ENCODE measurements at regions not wholly inside any gene's neighbourhood (a gene's known extent, or its start where the extent isn't known, plus 50 kb on each side); places are given as distances from the start of the nearest gene placed in this dataset.
"Not testable (repeated sequence)": the region's sequence is repeated elsewhere in the genome, so short reads cannot be mapped to it uniquely, and the experiment has no call there.

- FAIRE-seq, result no peak
These were observed 624.2 kb upstream of the GRIN3A start for GRCh38 chr9:102362470-102363132.

GRCh38 chr9:102360846-102361245 lies 622.4 kb upstream of the GRIN3A start:
- no peak for DNase-seq (ENCODE audit: insufficient read length, low spot score)
- TF ChIP-seq POLR2A (IDR thresholded peaks at IDR 0.05; ENCODE audit: low read depth, low read length), result no peak
- TF ChIP-seq POU2F2 (IDR thresholded peaks at IDR 0.05; ENCODE audit: low read depth, low read length), result no peak
- TF ChIP-seq TAF1 (IDR thresholded peaks at IDR 0.05; ENCODE audit: low read depth, low read length), result no peak
- TF ChIP-seq PAX5 (IDR thresholded peaks at IDR 0.05; ENCODE audit: insufficient read depth, low read length, severe bottlenecking), result no peak
- TF ChIP-seq POLR2AphosphoS5 (IDR thresholded peaks at IDR 0.05; ENCODE audit: low read depth, low read length), result no peak
- no peak for TF ChIP-seq SPI1 (IDR thresholded peaks at IDR 0.05; ENCODE audit: low read depth, low read length)
- no peak for FAIRE-seq

More at GRCh38 chr9:102362470-102363132, 624.2 kb upstream of the GRIN3A start:
- DNase-seq (ENCODE audit: insufficient read length, low spot score), result no peak
- TF ChIP-seq SPI1 (IDR thresholded peaks at IDR 0.05; ENCODE audit: low read depth, low read length) (no peak), PAX5 (IDR thresholded peaks at IDR 0.05; ENCODE audit: insufficient read depth, low read length, severe bottlenecking) (no peak), TAF1 (IDR thresholded peaks at IDR 0.05; ENCODE audit: low read depth, low read length) (no peak), POU2F2 (IDR thresholded peaks at IDR 0.05; ENCODE audit: low read depth, low read length) (no peak), POLR2AphosphoS5 (IDR thresholded peaks at IDR 0.05; ENCODE audit: low read depth, low read length) (no peak), POLR2A (IDR thresholded peaks at IDR 0.05; ENCODE audit: low read depth, low read length) (no peak)

GRCh38 chr9:102355982-102356381 lies 617.5 kb upstream of the GRIN3A start:
- TF ChIP-seq SPI1 (IDR thresholded peaks at IDR 0.05; ENCODE audit: low read depth, low read length), result no peak
- TF ChIP-seq TAF1 (IDR thresholded peaks at IDR 0.05; ENCODE audit: low read depth, low read length), result no peak
- no peak for TF ChIP-seq POLR2A (IDR thresholded peaks at IDR 0.05; ENCODE audit: low read depth, low read length)
- TF ChIP-seq POU2F2 (IDR thresholded peaks at IDR 0.05; ENCODE audit: low read depth, low read length), result no peak
- no peak for TF ChIP-seq PAX5 (IDR thresholded peaks at IDR 0.05; ENCODE audit: insufficient read depth, low read length, severe bottlenecking)
- no peak for TF ChIP-seq POLR2AphosphoS5 (IDR thresholded peaks at IDR 0.05; ENCODE audit: low read depth, low read length)
- DNase-seq (ENCODE audit: insufficient read length, low spot score), result no peak
- FAIRE-seq, result no peak

GRCh38 chr9:102354041-102354440 lies 615.6 kb upstream of the GRIN3A start:
- DNase-seq (ENCODE audit: insufficient read length, low spot score), result no peak
- TF ChIP-seq POU2F2 (IDR thresholded peaks at IDR 0.05; ENCODE audit: low read depth, low read length) (no peak), PAX5 (IDR thresholded peaks at IDR 0.05; ENCODE audit: insufficient read depth, low read length, severe bottlenecking) (no peak)
- FAIRE-seq, result no peak

GRCh38 chr9:102337471-102337870 lies 599.0 kb upstream of the GRIN3A start:
- DNase-seq (ENCODE audit: insufficient read length, low spot score); FAIRE-seq: not testable (repeated sequence)

GRCh38 chr9:102309379-102309778 lies 570.9 kb upstream of the GRIN3A start:
- FAIRE-seq, result no peak
- no peak for TF ChIP-seq POU2F2 (IDR thresholded peaks at IDR 0.05; ENCODE audit: low read depth, low read length)
- TF ChIP-seq POLR2A (IDR thresholded peaks at IDR 0.05; ENCODE audit: low read depth, low read length), result no peak
- no peak for TF ChIP-seq SPI1 (IDR thresholded peaks at IDR 0.05; ENCODE audit: low read depth, low read length)
- TF ChIP-seq POLR2AphosphoS5 (IDR thresholded peaks at IDR 0.05; ENCODE audit: low read depth, low read length), result no peak
- no peak for TF ChIP-seq PAX5 (IDR thresholded peaks at IDR 0.05; ENCODE audit: insufficient read depth, low read length, severe bottlenecking)
- no peak for TF ChIP-seq TAF1 (IDR thresholded peaks at IDR 0.05; ENCODE audit: low read depth, low read length)

GRCh38 chr9:102295188-102295587 lies 556.7 kb upstream of the GRIN3A start:
- TF ChIP-seq PAX5 (IDR thresholded peaks at IDR 0.05; ENCODE audit: insufficient read depth, low read length, severe bottlenecking) (no peak), POU2F2 (IDR thresholded peaks at IDR 0.05; ENCODE audit: low read depth, low read length) (no peak), POLR2A (IDR thresholded peaks at IDR 0.05; ENCODE audit: low read depth, low read length) (no peak), SPI1 (IDR thresholded peaks at IDR 0.05; ENCODE audit: low read depth, low read length) (no peak), POLR2AphosphoS5 (IDR thresholded peaks at IDR 0.05; ENCODE audit: low read depth, low read length) (no peak), TAF1 (IDR thresholded peaks at IDR 0.05; ENCODE audit: low read depth, low read length) (no peak)
- DNase-seq (ENCODE audit: insufficient read length, low spot score) (no peak), FAIRE-seq (no peak)

More at GRCh38 chr9:102309379-102309778, 570.9 kb upstream of the GRIN3A start:
- no peak for DNase-seq (ENCODE audit: insufficient read length, low spot score)

GRCh38 chr9:102273952-102274351 lies 535.5 kb upstream of the GRIN3A start:
- no peak for DNase-seq (ENCODE audit: insufficient read length, low spot score)
- no peak for FAIRE-seq
- no peak for TF ChIP-seq PAX5 (IDR thresholded peaks at IDR 0.05; ENCODE audit: insufficient read depth, low read length, severe bottlenecking)
- no peak for TF ChIP-seq SPI1 (IDR thresholded peaks at IDR 0.05; ENCODE audit: low read depth, low read length)
- no peak for TF ChIP-seq POU2F2 (IDR thresholded peaks at IDR 0.05; ENCODE audit: low read depth, low read length)

- TF ChIP-seq SPI1 (IDR thresholded peaks at IDR 0.05; ENCODE audit: low read depth, low read length) (no peak), POU2F2 (IDR thresholded peaks at IDR 0.05; ENCODE audit: low read depth, low read length) (no peak), PAX5 (IDR thresholded peaks at IDR 0.05; ENCODE audit: insufficient read depth, low read length, severe bottlenecking) (no peak), TAF1 (IDR thresholded peaks at IDR 0.05; ENCODE audit: low read depth, low read length) (no peak), POLR2A (IDR thresholded peaks at IDR 0.05; ENCODE audit: low read depth, low read length) (no peak), POLR2AphosphoS5 (IDR thresholded peaks at IDR 0.05; ENCODE audit: low read depth, low read length) (no peak)
- no peak for FAIRE-seq
- DNase-seq (ENCODE audit: insufficient read length, low spot score), result no peak
These were observed 514.7 kb upstream of the GRIN3A start for GRCh38 chr9:102253099-102253498.

- TF ChIP-seq TAF1 (IDR thresholded peaks at IDR 0.05; ENCODE audit: low read depth, low read length) (no peak), POLR2A (IDR thresholded peaks at IDR 0.05; ENCODE audit: low read depth, low read length) (no peak), POLR2AphosphoS5 (IDR thresholded peaks at IDR 0.05; ENCODE audit: low read depth, low read length) (no peak), SPI1 (IDR thresholded peaks at IDR 0.05; ENCODE audit: low read depth, low read length) (no peak), PAX5 (IDR thresholded peaks at IDR 0.05; ENCODE audit: insufficient read depth, low read length, severe bottlenecking) (no peak), POU2F2 (IDR thresholded peaks at IDR 0.05; ENCODE audit: low read depth, low read length) (no peak)
- DNase-seq (ENCODE audit: insufficient read length, low spot score), result no peak
- FAIRE-seq, result no peak
These were observed 506.5 kb upstream of the GRIN3A start for GRCh38 chr9:102244916-102245315.

All from GM12891 (cell line).